Activated CD4-positive, alpha-beta T cell treated with anti-CD3 and anti-CD28 coated beads, Interleukin-2, amount 50 U/mL, for 4 hours (primary cell): ENCODE measurements at regions not wholly inside any gene's neighbourhood (a gene's known extent, or its start where the extent isn't known, plus 50 kb on each side); places are given as distances from the start of the nearest gene placed in this dataset.

ENCODE experiments used
- DNase-seq, 2 experiments: peaks; one replicate each; pipeline ENCODE4 v3.0.0-alpha.2; 2020

DNA sequence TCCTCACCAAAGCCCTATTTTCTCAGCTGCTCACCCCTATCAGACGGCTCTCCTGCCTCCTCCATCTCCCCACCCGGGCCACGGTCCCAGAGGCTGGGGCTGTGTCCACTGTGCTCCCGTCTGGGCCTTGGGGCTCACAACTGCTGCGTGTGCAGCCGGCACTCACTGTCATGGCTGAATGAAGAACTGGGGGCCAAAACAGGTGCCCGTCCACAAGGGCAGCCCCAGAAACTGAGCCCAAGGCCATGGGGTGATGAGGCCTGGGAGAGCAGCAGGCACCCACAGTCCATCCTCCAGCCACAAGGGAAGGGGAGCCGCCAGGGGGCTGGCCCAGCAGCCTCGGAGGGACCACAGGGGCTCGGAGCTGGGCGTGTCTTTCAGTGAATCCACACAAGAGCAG is 159.5 kb downstream of the DLL1 start:
- DNase-seq, result no peak

DNA sequence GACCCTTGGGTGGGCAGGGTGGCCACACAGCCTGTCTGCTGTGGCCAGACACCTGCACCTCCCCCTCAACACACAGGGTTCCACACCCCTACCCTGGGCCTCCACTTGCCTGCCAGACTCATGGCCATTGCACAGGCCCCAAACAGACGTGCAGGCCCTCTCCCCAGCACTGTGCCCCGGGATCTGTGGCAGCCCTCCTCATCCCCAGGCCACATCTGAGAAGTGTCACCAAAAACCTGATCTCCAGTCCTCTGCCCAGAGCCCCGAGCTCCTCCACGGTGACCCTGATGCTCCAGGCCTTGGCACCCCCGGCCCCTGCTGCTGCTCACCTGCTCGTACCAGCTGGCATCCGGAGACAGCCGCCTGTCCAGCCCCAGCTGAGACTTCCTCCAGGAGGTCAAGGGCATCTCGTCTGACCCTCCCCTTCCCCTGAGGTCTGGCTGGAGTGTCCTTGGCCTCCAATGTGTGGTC is 160.1 kb downstream of the DLL1 start:
- DNase-seq, result no peak

DNA sequence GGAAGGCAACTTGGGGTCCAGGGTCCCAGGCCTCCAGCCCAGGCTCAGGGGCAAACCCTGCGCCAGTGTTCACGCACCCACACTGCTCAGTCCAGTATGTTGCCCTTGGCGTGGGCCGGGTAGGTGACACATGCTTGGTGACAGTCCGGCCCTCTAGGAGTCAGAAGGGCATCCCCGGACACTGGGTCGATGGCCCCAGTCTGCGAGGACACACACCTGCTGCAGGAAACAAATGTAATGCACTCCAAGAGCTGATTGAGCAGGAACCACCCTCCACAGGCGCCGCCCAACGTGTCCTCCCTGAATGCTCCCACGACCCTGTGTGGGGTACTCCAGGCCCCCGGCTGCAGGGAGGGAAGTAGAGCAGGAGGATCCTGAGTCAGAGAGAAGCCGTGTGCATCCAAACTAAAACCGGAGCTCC is 160.7 kb downstream of the DLL1 start:
- no peak for DNase-seq

DNA sequence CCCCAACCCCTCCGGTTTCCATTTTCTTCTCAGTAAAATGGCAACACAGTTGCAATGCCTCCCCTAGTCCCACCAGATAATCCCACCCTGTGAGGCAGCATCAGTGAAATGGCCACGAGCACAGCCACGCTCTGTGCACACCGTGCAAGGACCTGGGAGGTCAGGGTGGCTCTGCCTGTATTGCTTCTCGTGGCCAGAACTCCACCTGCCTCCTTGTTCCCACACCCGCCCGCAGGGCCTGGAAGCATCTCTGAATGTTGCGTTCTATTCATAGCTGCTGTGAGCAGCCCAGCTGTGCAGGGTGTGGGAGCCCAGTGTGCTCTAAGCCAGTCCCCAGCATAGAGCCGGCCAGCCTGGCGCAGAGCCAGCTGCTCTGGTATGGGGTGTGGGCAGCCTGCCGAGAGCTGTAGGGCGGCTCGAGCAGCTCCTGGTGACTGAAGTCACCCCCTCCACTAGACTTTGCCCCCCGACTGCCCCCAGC is 161.1 kb downstream of the DLL1 start:
- no peak for DNase-seq

- DNase-seq, result no peak
Measured at GRCh38 chr6:170128811-170129681, 161.8 kb downstream of the DLL1 start.

DNA sequence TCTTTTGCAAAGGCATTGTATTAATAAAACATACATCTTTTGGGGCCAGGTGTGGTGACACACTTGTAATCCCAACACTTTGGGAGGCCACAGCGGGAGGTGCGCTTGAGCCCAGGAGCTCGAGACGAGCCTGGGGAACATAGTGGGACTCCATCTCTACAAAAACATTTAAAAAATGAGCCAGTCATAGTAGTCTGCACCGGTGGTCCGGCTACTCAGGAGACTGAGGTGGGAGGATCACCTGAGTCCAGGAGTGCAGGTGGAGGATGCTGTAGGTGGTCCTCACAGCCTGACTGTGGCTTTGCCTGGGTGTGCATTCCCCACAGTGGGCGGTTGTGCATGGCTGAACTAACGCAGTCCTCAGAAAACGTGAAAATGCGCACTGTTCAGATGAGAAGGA is 162.5 kb downstream of the DLL1 start:
- DNase-seq, result no peak

DNA sequence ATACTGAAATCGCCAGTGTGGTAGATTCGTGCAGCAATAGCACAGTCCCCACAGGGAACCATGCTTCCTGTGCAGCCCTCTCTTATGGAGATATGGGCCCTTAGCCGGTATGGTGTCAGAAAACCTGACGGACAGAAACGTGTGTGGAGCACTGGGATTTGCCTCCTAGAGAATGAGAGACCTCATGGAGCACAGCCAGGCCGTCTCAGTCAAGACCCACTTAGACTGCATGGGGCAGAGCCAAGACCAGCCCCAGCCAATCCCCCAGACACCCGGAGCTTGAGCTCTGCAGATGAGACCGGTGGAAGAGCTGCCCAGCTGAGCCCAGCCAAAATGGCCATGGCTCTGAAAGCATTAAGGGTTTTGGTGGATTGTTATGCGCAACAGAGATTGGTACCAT is 163.7 kb downstream of the DLL1 start:
- DNase-seq, result no peak

DNA sequence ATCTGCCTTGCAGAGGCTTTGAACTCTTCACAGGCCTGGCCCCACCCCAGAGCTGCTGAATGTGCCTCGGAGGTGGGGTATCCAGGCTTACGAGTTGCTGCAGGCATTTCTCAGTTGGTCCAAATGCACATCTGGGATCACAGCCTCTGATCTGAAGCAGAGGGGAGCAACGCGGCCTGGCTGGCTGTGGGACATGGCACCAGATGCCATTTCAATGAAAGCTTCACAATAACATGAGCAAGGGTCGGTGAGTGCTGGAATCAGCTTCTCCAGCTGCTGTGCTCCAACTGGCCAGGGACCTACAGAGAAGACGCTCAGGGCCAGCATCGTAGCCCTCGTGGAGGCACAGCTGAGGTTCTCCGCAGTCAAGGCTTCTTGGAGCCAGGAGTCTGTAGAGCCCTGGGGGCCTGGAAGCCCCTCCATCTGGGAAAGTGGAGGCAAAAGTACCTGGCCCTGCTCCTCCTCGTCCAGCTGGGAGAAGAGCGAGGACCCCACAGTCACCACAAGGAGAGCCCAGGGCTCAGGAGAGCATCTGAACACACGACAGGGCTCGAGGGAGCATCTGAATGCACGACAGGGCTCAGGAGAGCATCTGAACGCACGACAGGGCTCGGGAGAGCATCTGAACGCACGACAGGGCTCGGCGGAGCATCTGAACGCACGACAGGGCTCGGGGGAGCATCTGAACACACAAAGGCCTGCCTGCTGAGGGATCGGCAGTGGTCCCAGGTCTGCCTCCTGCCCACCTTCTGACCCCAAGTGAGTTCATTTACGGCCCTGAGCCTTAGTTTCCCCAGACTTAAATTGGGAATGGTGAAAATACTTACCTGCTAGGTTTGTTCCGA is 165.2 kb downstream of the DLL1 start:
- DNase-seq, result no peak

DNA sequence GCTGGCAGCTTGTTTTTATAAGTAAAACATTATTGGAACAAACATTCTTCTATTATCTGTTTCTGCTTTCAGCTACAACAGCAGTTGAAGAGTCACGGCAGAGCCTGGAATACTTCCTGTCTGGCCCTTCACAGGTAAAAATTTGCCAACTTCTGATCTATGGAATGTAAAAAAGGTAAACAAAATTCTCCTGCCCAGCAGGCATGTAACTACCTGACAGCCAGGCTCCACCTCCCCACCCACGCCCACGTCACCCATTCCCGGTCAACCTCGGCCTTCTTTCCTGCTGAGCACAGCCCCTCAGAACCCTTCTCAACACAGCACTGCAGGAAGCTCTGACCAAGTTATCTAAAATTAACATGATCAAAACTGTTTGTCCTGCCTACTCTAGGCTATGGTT is 166.0 kb downstream of the DLL1 start:
- DNase-seq, result no peak

DNA sequence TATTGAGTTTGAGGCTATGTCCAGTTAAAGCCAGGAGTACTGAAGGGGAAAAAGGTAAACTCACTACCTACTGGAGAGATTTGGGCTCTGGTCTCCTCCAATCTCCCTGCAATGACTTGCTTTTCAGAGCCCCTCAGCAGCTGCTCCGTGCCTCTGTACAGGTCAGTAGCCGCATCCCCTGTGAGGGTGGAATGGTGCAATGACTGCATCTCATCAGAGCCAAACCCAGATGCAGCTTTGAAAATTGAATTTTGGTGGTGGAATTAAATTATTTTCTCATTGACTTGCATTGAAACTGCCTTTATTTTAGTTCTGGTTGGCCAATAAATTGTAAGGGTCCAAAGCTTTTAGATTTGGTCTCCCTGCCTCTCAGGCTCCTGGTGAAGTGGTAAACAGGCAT is 166.7 kb downstream of the DLL1 start:
- DNase-seq, result no peak

DNA sequence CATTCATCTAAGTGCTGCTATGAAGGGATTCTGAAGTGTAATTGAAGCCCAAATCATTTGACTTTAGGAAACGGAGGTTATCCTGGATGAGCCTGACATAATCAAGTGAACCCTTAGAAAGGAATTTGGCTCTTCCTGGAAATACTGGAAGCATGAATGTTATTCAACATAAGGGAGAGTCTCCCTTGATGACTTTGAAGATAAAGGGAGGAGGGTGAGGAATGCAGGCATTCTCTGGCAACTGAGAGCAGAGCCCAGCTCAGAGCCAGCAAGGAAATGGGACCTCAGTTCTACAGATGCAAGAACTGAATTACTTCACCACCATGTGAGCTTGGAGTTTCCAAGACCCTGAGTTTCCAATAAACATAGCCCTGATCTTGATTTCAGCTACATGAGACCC is 168.2 kb downstream of the DLL1 start:
- DNase-seq, result no peak

DNA sequence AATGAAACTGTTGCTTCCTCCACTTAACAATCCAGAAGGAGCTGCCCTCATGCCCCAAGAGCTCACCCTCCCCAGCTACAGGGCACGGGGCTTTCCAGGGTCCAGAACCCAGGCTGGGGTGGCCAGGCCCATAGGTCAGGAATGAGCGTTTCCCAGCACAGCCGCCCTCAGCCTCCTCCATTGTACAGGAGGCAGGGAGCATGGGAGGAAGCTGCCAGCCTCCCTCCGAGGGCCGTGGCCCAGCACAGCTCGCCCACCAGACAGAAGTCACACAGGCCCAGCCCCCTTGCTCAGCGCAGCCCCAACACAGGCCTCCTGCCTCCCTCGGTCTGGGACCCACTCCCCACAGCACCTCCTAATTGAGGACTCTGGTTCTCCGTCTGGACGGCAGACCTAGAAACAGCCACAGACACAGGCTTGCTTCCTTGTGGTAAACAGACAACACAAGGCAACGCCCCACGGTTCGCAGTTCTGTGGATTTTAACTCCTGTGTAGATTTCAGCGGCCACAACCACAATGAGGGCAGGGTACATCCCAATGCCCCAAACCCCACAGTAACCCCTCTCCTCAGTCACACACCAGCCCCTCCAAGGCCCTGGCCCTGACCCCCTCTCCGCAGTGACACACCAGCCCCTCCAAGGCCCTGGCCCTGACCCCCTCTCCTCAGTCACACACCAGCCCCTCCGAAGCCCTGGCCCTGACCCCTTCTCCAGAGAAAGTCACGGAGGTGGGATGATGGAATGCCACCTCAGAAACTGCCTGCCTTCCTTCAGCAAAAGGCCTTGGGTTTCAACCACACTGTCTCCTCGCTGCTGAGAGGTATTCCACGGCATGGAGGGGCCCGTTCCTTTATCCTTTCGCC is 173.5 kb downstream of the DLL1 start:
- DNase-seq, result no peak

DNA sequence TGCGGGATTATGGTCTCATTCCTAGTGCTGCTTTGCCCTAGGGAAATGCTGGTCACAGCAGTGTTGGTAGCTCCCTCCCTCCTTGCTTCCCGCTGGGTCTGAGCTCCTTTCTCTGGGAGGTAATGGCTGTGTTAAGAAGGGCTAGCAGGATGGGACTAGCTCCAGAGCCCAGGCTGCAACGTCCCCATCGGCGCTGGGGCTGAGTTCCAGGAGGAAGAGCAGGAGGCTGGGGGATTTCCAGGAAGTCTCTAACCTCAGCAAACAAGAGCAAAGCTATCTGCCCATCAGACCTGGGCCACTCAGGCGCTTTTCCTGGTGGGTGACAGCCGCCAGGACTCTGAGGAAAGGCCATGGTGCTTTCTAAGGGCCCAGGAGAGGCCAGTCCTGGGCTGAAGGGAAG is 174.2 kb downstream of the DLL1 start:
- DNase-seq, result no peak

- DNase-seq, result no peak
Measured at GRCh38 chr6:170114956-170115855, 175.7 kb downstream of the DLL1 start.

GRCh38 chr6:170114187-170114945 is 176.5 kb downstream of the DLL1 start:
- DNase-seq, result no peak

- no peak for DNase-seq
Measured at GRCh38 chr6:170113141-170113540, 177.7 kb downstream of the DLL1 start.

DNA sequence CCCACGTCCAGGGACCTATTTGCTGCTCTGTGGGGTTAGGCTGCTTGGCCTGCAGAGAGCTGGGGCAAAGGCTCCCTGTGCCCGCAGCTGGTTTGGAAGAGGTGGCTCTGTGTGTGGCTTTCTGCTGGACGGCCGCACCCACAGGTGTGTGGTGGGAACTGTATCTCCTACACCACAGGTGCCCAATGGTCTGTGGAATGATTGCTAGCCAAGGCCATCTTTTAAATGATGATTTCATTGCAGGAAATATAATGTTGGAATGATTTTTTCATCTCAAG is 178.4 kb downstream of the DLL1 start:
- DNase-seq, result no peak

DNA sequence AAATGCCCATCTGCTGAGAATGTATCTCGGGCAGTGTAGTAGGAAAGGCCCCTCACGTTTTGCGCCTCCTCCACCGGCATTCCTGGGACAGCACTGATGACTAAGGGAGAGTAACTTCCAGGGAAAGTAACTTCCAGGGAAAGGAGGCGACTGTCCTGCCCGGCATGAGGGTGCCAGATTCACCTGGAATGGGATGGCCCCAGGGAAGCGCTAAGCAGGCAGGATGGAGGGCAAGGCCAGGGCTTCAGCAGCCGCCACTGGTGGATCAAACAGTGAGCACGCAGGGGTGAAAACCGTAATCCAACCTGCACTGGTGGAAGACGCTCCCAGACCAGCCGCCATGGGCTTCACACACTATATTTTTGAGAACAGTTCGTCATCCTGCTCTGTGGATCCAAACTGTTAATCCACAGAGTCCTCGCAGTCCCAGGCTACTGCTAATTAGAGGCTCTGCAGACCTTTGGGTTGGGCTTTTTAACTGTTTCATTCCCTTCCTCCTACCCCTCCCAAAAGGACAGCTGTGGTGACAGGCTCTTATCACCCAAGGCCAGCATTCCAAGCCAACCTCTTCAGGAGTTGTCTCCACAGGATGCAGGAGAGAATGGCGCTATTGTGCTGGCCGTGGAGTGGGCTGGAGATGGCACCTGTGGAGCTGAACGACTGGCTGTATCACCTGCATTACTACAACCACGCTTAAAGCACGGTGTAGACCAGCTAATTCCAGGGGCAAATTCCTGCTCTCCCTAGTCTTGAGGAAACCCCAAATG is 178.9 kb downstream of the DLL1 start:
- no peak for DNase-seq

DNA sequence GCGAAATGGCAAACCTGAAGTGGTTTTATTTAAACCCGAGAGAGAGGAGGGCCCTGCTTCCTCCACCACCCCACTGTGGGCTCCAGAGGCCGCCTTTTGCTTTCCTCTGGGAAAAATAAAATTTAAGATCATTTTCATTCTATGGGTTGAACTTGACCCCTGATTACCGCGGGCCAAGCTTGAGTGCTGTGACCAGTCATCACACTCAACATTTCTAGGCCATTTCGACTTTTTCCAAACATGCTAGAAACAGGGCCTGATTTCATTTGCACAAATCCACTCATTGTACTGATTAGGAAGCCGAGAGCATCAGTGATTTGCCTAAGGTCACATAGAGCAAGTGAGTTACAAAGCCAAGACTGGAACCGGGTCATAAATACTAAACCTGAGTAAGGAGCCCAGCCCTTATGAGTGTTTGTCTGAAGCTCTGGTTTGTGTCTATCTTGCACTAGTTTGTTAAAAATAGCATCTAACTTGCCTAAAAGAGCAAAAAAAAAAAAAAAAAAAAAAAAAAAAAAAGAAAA is 179.7 kb downstream of the DLL1 start:
- DNase-seq, result no peak
